ENCODE measurements at regions not wholly inside any gene's neighbourhood (a gene's known extent, or its start where the extent isn't known, plus 50 kb on each side); places are given as distances from the start of the nearest gene placed in this dataset.

GRCh38 chr2:18357537-18357936 lies 202.9 kb downstream of the RDH14 start:
- H3K4me1 Mint-ChIP-seq = no peaks in the 10 kb centered on the region
- ATAC-seq (ENCODE audit: low read depth) = no peak
- H3K27ac Mint-ChIP-seq = no peak overlapping the region
- H3K27me3 Mint-ChIP-seq = peaks cover 4% of the 10 kb centered on the region
- H3K9me3 Mint-ChIP-seq = no peaks in the 10 kb centered on the region
- no peak overlapping the region for H3K4me3 Mint-ChIP-seq
- POLR2A ChIA-PET = no interaction called here
- no peak for TF ChIP-seq CTCF (IDR thresholded peaks at IDR 0.05)
- no peaks in the 10 kb centered on the region for H3K36me3 Mint-ChIP-seq (ENCODE audit: low read depth)
- CTCF ChIA-PET = no interaction called here
- intact Hi-C loops (cut with micrococcal nuclease) = no loop called here
- no peak for DNase-seq

GRCh38 chr2:18356676-18357075 lies 203.8 kb downstream of the RDH14 start:
- H3K36me3 Mint-ChIP-seq (ENCODE audit: low read depth) = no peaks in the 10 kb centered on the region
- ATAC-seq (ENCODE audit: low read depth) = no peak
- no peak overlapping the region for H3K27ac Mint-ChIP-seq
- intact Hi-C loops (cut with micrococcal nuclease) = no loop called here
- no peak for DNase-seq
- H3K4me3 Mint-ChIP-seq = no peak overlapping the region
- no peak for TF ChIP-seq CTCF (IDR thresholded peaks at IDR 0.05)
- ChIA-PET CTCF (no interaction called here), POLR2A (no interaction called here)
- H3K27me3 Mint-ChIP-seq = peaks cover 4% of the 10 kb centered on the region
- H3K4me1 Mint-ChIP-seq = no peaks in the 10 kb centered on the region
- H3K9me3 Mint-ChIP-seq = no peaks in the 10 kb centered on the region

DNA sequence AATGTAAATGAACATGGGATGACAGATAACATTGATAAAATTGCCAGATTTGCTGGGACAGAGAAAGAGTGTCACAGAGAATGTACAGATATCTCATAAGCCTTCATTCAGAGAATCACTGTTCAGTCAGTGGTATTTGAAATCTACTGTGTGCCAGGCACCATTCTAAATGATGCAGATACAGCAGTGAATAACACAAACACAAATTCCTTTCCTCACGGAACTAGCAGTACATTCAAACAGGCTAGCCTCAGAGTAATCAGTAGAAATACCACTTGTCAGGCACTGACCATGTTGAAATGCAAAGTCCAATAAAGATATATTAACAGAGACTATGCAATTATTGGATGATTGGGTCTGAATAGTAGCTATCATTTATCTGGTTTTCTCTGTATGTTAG lies 211.0 kb downstream of the RDH14 start:
- Mint-ChIP-seq H3K4me1 (no peaks in the 10 kb centered on the region), H3K9me3 (peaks cover 2% of the 10 kb centered on the region), H3K27me3 (no peaks in the 10 kb centered on the region), H3K27ac (no peak overlapping the region), H3K36me3 (ENCODE audit: low read depth) (no peaks in the 10 kb centered on the region), H3K4me3 (no peak overlapping the region)
- intact Hi-C loops (cut with micrococcal nuclease) = no loop called here
- ATAC-seq (ENCODE audit: low read depth) (no peak), DNase-seq (no peak)
- no peak for TF ChIP-seq CTCF (IDR thresholded peaks at IDR 0.05)
- POLR2A ChIA-PET = no interaction called here
- CTCF ChIA-PET = interaction anchor here (0.8 kb wide), 1 partner anchor 168 kb away, joined by 4 read pairs; no protein-coding TSS in a partner anchor

GRCh38 chr2:18346874-18347273 lies 213.6 kb downstream of the RDH14 start:
- ATAC-seq (ENCODE audit: low read depth) = no peak
- intact Hi-C loops (cut with micrococcal nuclease) = no loop called here
- no peaks in the 10 kb centered on the region for H3K36me3 Mint-ChIP-seq (ENCODE audit: low read depth)
- TF ChIP-seq CTCF (IDR thresholded peaks at IDR 0.05) = no peak
- ChIA-PET POLR2A (no interaction called here), CTCF (no interaction called here)
- DNase-seq = no peak
- H3K4me3 Mint-ChIP-seq = no peak overlapping the region
- H3K9me3 Mint-ChIP-seq = peaks cover 2% of the 10 kb centered on the region
- no peaks in the 10 kb centered on the region for H3K4me1 Mint-ChIP-seq
- H3K27ac Mint-ChIP-seq = no peak overlapping the region
- H3K27me3 Mint-ChIP-seq = no peaks in the 10 kb centered on the region

DNA sequence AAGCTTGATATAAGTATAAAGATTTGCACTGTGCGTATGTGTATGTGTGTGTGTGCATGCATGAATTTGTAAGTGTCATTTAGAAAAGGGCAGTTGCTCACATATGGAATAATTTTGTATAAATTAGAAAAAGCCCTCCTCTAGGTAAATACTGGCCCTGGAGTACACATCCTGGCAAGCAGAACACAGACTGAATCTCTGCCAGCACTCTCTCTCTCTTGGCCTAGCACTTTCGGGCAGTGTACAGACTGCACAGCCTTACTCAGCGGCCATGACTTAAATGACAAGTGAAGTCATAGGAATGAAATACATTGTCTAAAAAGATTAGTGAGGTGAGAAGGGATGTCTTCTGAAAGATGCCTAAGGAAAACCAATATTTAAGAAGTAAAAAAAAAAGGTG lies 214.1 kb downstream of the RDH14 start:
- H3K4me1 Mint-ChIP-seq = no peaks in the 10 kb centered on the region
- intact Hi-C loops (cut with micrococcal nuclease) = no loop called here
- no peak for TF ChIP-seq CTCF (IDR thresholded peaks at IDR 0.05)
- ChIA-PET POLR2A (no interaction called here), CTCF (no interaction called here)
- H3K9me3 Mint-ChIP-seq = peaks cover 2% of the 10 kb centered on the region
- no peak overlapping the region for H3K27ac Mint-ChIP-seq
- DNase-seq = no peak
- no peak overlapping the region for H3K4me3 Mint-ChIP-seq
- ATAC-seq (ENCODE audit: low read depth) = no peak
- no peaks in the 10 kb centered on the region for H3K27me3 Mint-ChIP-seq
- no peaks in the 10 kb centered on the region for H3K36me3 Mint-ChIP-seq (ENCODE audit: low read depth)

Measured in activated B cell treated with CpG ODN at 0.5 μM for 24 hours (primary cell).